Sigmoid colon (tissue), 6 donors: ENCODE measurements at regions not wholly inside any gene's neighbourhood (a gene's known extent, or its start where the extent isn't known, plus 50 kb on each side); places are given as distances from the start of the nearest gene placed in this dataset.

Source experiments
- DNase-seq: peaks from one replicate; pipeline ENCODE4 v3.0.0-alpha.2; 2019
- H3K27ac ChIP-seq, 4 donors: fragments of 200-600 bp; sonication (generic); one replicate each; pipeline ENCODE4 v1.5.1; 2016 to 2019; ENCODE audit warnings: mild to moderate bottlenecking in 1 of 4
- H3K27me3 ChIP-seq, 3 donors: fragments of 200-600 bp; sonication (generic); one replicate each; pipeline ENCODE4 v1.5.1; 2019; ENCODE audit warnings: mild to moderate bottlenecking in 1 of 3
- H3K36me3 ChIP-seq, 4 donors: fragments of 200-600 bp; sonication (generic); one replicate each; pipeline ENCODE4 v1.5.1; 2016 to 2019
- H3K4me1 ChIP-seq, 4 donors: fragments of 200-600 bp; sonication (generic); one replicate each; pipeline ENCODE4 v1.5.1; 2017 to 2019
- H3K4me3 ChIP-seq, 4 donors: fragments of 200-600 bp; sonication (generic); one replicate each; pipeline ENCODE4 v1.5.1; 2017 to 2019; ENCODE audit warnings: mild to moderate bottlenecking in 2 of 4, moderate library complexity in 1 of 4
- H3K9me3 ChIP-seq, 4 donors: fragments of 200-600 bp in 3 of 4; sonication (generic) in 3 of 4; one replicate each; pipeline versions ENCODE4 v1.5.1 to v1.6.1; 2013 to 2019
- EP300 ChIP-seq, 4 donors: sonication (generic); formaldehyde crosslinking; IDR thresholded peaks; one replicate each; pipeline ENCODE4 v1.6.1; 2017; ENCODE audit warnings: antibody characterized with exemption in 4 of 4
- POLR2A ChIP-seq, 2 donors: fragments of 450-650 bp; IDR thresholded peaks; one replicate each; pipeline ENCODE4 v1.6.1; 2016; ENCODE audit warnings: antibody characterized with exemption in 2 of 2, mild to moderate bottlenecking in 2 of 2, moderate library complexity in 2 of 2
- POLR2AphosphoS5 ChIP-seq, 4 donors: sonication (generic); formaldehyde crosslinking; IDR thresholded peaks; one replicate each; pipeline ENCODE4 v1.6.1; 2017; ENCODE audit warnings: antibody characterized with exemption in 4 of 4
- WGBS, 2 donors: extraction: QIAGEN DNeasy Blood & Tissue Kit; methylation state at CpG; one replicate each; pipeline ENCODE4 v1.1.7; 2013; 5-methylcytosine and 5-hydroxymethylcytosine counted together
- intact Hi-C: fragments of 100-400 bp; cut with DNase I; formaldehyde crosslinking; loops from one replicate; pipeline ENCODE4 v1.15.1; 2023
- TF ChIP-seq, protein P1 (sequence below), 4 experiments: fragments of 450-650 bp in 3 of 4; fragments of 200-600 bp in 1 of 4; IDR thresholded peaks; one replicate each; pipeline ENCODE4 v1.5.1; 2016 to 2019; ENCODE audit warnings: antibody characterized with exemption in 4 of 4, mild to moderate bottlenecking in 3 of 4, moderate library complexity in 2 of 4
- donor health status: healthy with polysubstance abuse.
- donor health status: healthy.

DNA sequence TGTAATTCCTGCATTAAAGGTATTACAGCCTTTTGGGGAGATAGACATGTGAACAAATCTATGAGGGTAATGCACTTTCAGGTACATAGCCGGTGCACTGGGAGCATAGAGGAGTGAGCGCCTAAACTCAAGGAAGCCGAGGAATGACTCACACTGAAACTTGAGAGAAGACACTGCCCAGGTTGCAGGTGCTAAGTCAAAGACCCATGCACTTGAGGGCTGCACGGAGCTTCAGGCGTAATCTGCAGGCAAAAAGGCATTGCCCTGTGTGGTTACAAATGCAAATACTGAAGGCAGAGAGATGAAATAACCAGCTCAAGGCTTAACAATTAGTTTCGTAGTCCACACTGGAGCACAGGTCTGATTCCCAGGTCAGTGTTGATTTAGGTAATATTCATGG lies 51.0 kb upstream of the OSBPL3 start:
- WGBS, 2 donors = 66 to 70% methylated on average over 6 of the region's 6 CpGs

More for the DNA sequence above, 51.0 kb upstream of the OSBPL3 start:
- H3K27ac ChIP-seq = no peak overlapping the region
- no peaks in the 10 kb centered on the region for H3K27me3 ChIP-seq
- no peaks in the 10 kb centered on the region for H3K4me1 ChIP-seq
- intact Hi-C loops = no loop called here
- no peak overlapping the region for H3K4me3 ChIP-seq
- DNase-seq = no peak
- H3K9me3 ChIP-seq = no peaks in the 10 kb centered on the region
- H3K36me3 ChIP-seq = no peaks in the 10 kb centered on the region
- no peak for TF ChIP-seq POLR2AphosphoS5 (IDR thresholded peaks at IDR 0.05)
- TF ChIP-seq, protein P1, sequence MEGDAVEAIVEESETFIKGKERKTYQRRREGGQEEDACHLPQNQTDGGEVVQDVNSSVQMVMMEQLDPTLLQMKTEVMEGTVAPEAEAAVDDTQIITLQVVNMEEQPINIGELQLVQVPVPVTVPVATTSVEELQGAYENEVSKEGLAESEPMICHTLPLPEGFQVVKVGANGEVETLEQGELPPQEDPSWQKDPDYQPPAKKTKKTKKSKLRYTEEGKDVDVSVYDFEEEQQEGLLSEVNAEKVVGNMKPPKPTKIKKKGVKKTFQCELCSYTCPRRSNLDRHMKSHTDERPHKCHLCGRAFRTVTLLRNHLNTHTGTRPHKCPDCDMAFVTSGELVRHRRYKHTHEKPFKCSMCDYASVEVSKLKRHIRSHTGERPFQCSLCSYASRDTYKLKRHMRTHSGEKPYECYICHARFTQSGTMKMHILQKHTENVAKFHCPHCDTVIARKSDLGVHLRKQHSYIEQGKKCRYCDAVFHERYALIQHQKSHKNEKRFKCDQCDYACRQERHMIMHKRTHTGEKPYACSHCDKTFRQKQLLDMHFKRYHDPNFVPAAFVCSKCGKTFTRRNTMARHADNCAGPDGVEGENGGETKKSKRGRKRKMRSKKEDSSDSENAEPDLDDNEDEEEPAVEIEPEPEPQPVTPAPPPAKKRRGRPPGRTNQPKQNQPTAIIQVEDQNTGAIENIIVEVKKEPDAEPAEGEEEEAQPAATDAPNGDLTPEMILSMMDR (IDR thresholded peaks at IDR 0.05) = no peak
- TF ChIP-seq POLR2A (IDR thresholded peaks at IDR 0.05) = no peak
- no peak for TF ChIP-seq EP300 (IDR thresholded peaks at IDR 0.05)
